Ovary (tissue), 3 donors: ENCODE measurements at regions not wholly inside any gene's neighbourhood (a gene's known extent, or its start where the extent isn't known, plus 50 kb on each side); places are given as distances from the start of the nearest gene placed in this dataset.

ENCODE experiments used
- CTCF ChIP-seq, 3 donors: fragments of 450-650 bp in 2 of 3; fragments of 200-600 bp in 1 of 3; IDR thresholded peaks; one replicate each; pipeline versions ENCODE4 v1.5.1 to v1.8.0; 2016 to 2022; ENCODE audit warnings: antibody characterized with exemption in 3 of 3, mild to moderate bottlenecking in 1 of 3
- POLR2A ChIP-seq: fragments of 450-650 bp; IDR thresholded peaks from one replicate; pipeline ENCODE4 v1.6.1; 2017; ENCODE audit warnings: antibody characterized with exemption, mild to moderate bottlenecking, moderate library complexity
- donor health status: DM: no; HTN: no; CAD: no.

- TF ChIP-seq POLR2A (no peak), CTCF (IDR thresholded peaks at IDR 0.05) (no peak)
Measured at GRCh38 chr2:221970389-221970788, 328.4 kb downstream of the PAX3 start.
